H9 (cell line): ENCODE measurements at regions not wholly inside any gene's neighbourhood (a gene's known extent, or its start where the extent isn't known, plus 50 kb on each side); places are given as distances from the start of the nearest gene placed in this dataset.

ENCODE experiments used
- DNase-seq: peaks from one replicate; pipeline ENCODE4 v3.0.0-alpha.2; 2017
- H2AFZ ChIP-seq: one replicate; pipeline ENCODE4 v1.6.1; 2013; ENCODE audit warnings: mild to moderate bottlenecking, low read length, control low read depth, moderate library complexity
- H2AK5ac ChIP-seq: 2 replicates; pipeline ENCODE4 v1.6.1; 2013; ENCODE audit warnings: low read length, control low read depth, mixed read lengths; ENCODE audit not compliant: insufficient read length
- H2BK120ac ChIP-seq: one replicate; pipeline ENCODE4 v1.6.1; 2013; ENCODE audit warnings: low read depth, mild to moderate bottlenecking, low read length, control low read depth, inconsistent platforms; ENCODE audit not compliant: poor library complexity, severe bottlenecking
- H2BK12ac ChIP-seq: 2 replicates; pipeline ENCODE4 v1.6.1; 2013; ENCODE audit warnings: low read length, control low read depth, mixed read lengths, low read depth; ENCODE audit not compliant: insufficient read length
- H2BK15ac ChIP-seq: 2 replicates; pipeline ENCODE4 v1.6.1; 2013; ENCODE audit warnings: low read depth, low read length, control low read depth
- H2BK20ac ChIP-seq: one replicate; pipeline ENCODE4 v1.6.1; 2013; ENCODE audit warnings: low read depth, mild to moderate bottlenecking, low read length, control low read depth, inconsistent platforms; ENCODE audit not compliant: poor library complexity, severe bottlenecking
- H2BK5ac ChIP-seq: 2 replicates; pipeline ENCODE4 v1.6.1; 2013; ENCODE audit warnings: low read length, control low read depth, mixed read lengths; ENCODE audit not compliant: insufficient read length
- H3K14ac ChIP-seq: 2 replicates; pipeline ENCODE4 v1.6.1; 2013; ENCODE audit warnings: low read length, control low read depth; ENCODE audit not compliant: insufficient read depth
- H3K18ac ChIP-seq: 2 replicates; pipeline ENCODE4 v1.6.1; 2013; ENCODE audit warnings: low read depth, mild to moderate bottlenecking, mixed read lengths, low read length, control low read depth; ENCODE audit not compliant: insufficient read length
- H3K23ac ChIP-seq: 2 replicates; pipeline ENCODE4 v1.6.1; 2013; ENCODE audit warnings: low read length, control low read depth, mixed read lengths, low read depth; ENCODE audit not compliant: insufficient read length
- H3K23me2 ChIP-seq: 2 replicates; pipeline ENCODE4 v1.6.1; 2013; ENCODE audit warnings: low read depth, mild to moderate bottlenecking, mixed read lengths, low read length, control low read depth; ENCODE audit not compliant: insufficient read length, poor library complexity, severe bottlenecking
- H3K27ac ChIP-seq: 2 replicates; pipeline ENCODE4 v1.5.1; 2013; ENCODE audit warnings: low read length, control low read depth, mixed read lengths, low read depth; ENCODE audit not compliant: insufficient read length
- H3K27me3 ChIP-seq: 2 replicates; pipeline ENCODE4 v1.6.1; 2013; ENCODE audit warnings: low read length, control low read depth, inconsistent platforms; ENCODE audit not compliant: insufficient read depth
- H3K4ac ChIP-seq: 2 replicates; pipeline ENCODE4 v1.6.1; 2013; ENCODE audit warnings: low read depth, mild to moderate bottlenecking, control low read depth, inconsistent platforms, low read length, moderate library complexity
- H3K4me1 ChIP-seq: 2 replicates; pipeline ENCODE4 v1.6.1; 2013; ENCODE audit warnings: low read length, control low read depth, inconsistent platforms; ENCODE audit not compliant: insufficient read depth
- H3K4me2 ChIP-seq: 2 replicates; pipeline ENCODE4 v1.6.1; 2013; ENCODE audit warnings: low read length, control low read depth, mixed read lengths; ENCODE audit not compliant: insufficient read length, insufficient read depth
- H3K56ac ChIP-seq: 2 replicates; pipeline ENCODE4 v1.6.1; 2013; ENCODE audit warnings: low read depth, mild to moderate bottlenecking, mixed read lengths, low read length, control low read depth; ENCODE audit not compliant: insufficient read length
- H3K79me1 ChIP-seq: 2 replicates; pipeline ENCODE4 v1.6.1; 2013; ENCODE audit warnings: low read depth, mild to moderate bottlenecking, moderate library complexity, low read length, control low read depth, inconsistent platforms; ENCODE audit not compliant: insufficient read depth, poor library complexity, severe bottlenecking
- H3K79me2 ChIP-seq: 2 replicates; pipeline ENCODE4 v1.6.1; 2013; ENCODE audit warnings: low read length, control low read depth, inconsistent platforms; ENCODE audit not compliant: insufficient read depth
- H3K9ac ChIP-seq: 2 replicates; pipeline ENCODE4 v1.6.1; 2013; ENCODE audit warnings: low read length, control low read depth, mixed read lengths; ENCODE audit not compliant: insufficient read length; ENCODE audit errors: extremely low read depth
- H3K9me3 ChIP-seq: one replicate; pipeline ENCODE4 v1.6.1; 2013; ENCODE audit warnings: low read depth, low read length, inconsistent platforms; ENCODE audit not compliant: control insufficient read depth
- H3T11ph ChIP-seq: one replicate; pipeline ENCODE4 v1.6.1; 2013; ENCODE audit warnings: mild to moderate bottlenecking, low read length, control low read depth, inconsistent platforms
- H4K20me1 ChIP-seq: one replicate; pipeline ENCODE4 v1.6.1; 2013; ENCODE audit not compliant: control insufficient read depth, insufficient read length, insufficient read depth
- H4K5ac ChIP-seq: 2 replicates; pipeline ENCODE4 v1.6.1; 2013; ENCODE audit warnings: low read depth, mild to moderate bottlenecking, mixed read lengths, low read length, control low read depth; ENCODE audit not compliant: insufficient read length
- H4K8ac ChIP-seq: replicated peaks from 2 replicates; pipeline ENCODE4 v1.6.1; 2013; ENCODE audit warnings: low read length, control low read depth, mixed read lengths, low read depth; ENCODE audit not compliant: insufficient read length
- H4K91ac ChIP-seq: 2 replicates; pipeline ENCODE4 v1.6.1; 2013; ENCODE audit warnings: low read depth, mild to moderate bottlenecking, moderate library complexity, mixed read lengths, low read length, control low read depth; ENCODE audit not compliant: insufficient read length
- H3K27ac Mint-ChIP-seq, 3 experiments: 2 replicates in 2 of 3; 3 replicates in 1 of 3; pipeline ENCODE4 v1.8.0; 2020 to 2021; ENCODE audit warnings: mixed read lengths in 3 of 3, mild to moderate bottlenecking in 1 of 3, moderate library complexity in 1 of 3
- H3K27me3 Mint-ChIP-seq: 2 replicates; pipeline ENCODE4 v1.8.0; 2021; ENCODE audit warnings: low read depth, mild to moderate bottlenecking, moderate library complexity, mixed read lengths
- H3K36me3 Mint-ChIP-seq, 3 experiments: 2 replicates in 2 of 3; 3 replicates in 1 of 3; pipeline ENCODE4 v1.8.0; 2020 to 2021; ENCODE audit warnings: low read depth in 3 of 3, mixed read lengths in 3 of 3; ENCODE audit not compliant: insufficient read depth in 1 of 3
- H3K4me1 Mint-ChIP-seq, 2 experiments: 2 replicates each; pipeline ENCODE4 v1.8.0; 2020; ENCODE audit warnings: mixed read lengths in 2 of 2
- H3K4me3 Mint-ChIP-seq, 2 experiments: 2 replicates in 1 of 2; 3 replicates in 1 of 2; pipeline ENCODE4 v1.8.0; 2020 to 2021; ENCODE audit warnings: mild to moderate bottlenecking in 2 of 2, mixed read lengths in 2 of 2, moderate library complexity in 1 of 2
- H3K9me3 Mint-ChIP-seq, 2 experiments: 2 replicates in 1 of 2; 3 replicates in 1 of 2; pipeline ENCODE4 v1.8.0; 2020; ENCODE audit warnings: mild to moderate bottlenecking in 2 of 2, mixed read lengths in 2 of 2, moderate library complexity in 1 of 2
- CTCF ChIP-seq: fragments of 200-600 bp; sonication (generic); conservative IDR thresholded peaks from 3 replicates; pipeline ENCODE4 v1.8.0; 2021; ENCODE audit warnings: antibody characterized with exemption, mild to moderate bottlenecking
- WGBS: extraction: QIAGEN DNeasy Blood & Tissue Kit; methylation state at CpG from one replicate; pipeline ENCODE4 v1.1.7; 2013; ENCODE audit warnings: missing lambda C conversion rate, low lambda C conversion rate, mixed read lengths; ENCODE audit not compliant: insufficient read length; ENCODE audit errors: extremely low coverage; 5-methylcytosine and 5-hydroxymethylcytosine counted together

GRCh38 chr12:131606218-131606901 lies 104.5 kb upstream of the SFSWAP start:
- DNase-seq, result no peak
- Histone ChIP-seq H3T11ph (no peak overlapping the region), H3K27ac (no peak overlapping the region), H2BK12ac (no peak overlapping the region), H2BK20ac (no peak overlapping the region), H3K9me3 (no peaks in the 10 kb centered on the region), H4K8ac (no peak overlapping the region), H2BK5ac (no peak overlapping the region), H3K4me2 (no peak overlapping the region), H3K4ac (no peak overlapping the region), H4K91ac (no peak overlapping the region), H3K27me3 (no peaks in the 10 kb centered on the region), H3K4me1 (no peaks in the 10 kb centered on the region; the same call in 1 of the 2 replicates), H3K79me1 (no peaks in the 10 kb centered on the region), H3K79me2 (no peaks in the 10 kb centered on the region), H4K5ac (no peak overlapping the region), H2AK5ac (no peak overlapping the region), H3K14ac (no peak overlapping the region), H2BK15ac (no peak overlapping the region), H3K9ac (no peak overlapping the region), H2BK120ac (no peak overlapping the region), H3K23me2 (no peaks in the 10 kb centered on the region), H3K23ac (no peak overlapping the region), H3K56ac (no peak overlapping the region), H2AFZ (no peak overlapping the region), H4K20me1 (peaks cover 2% of the 10 kb centered on the region), H3K18ac (no peak overlapping the region)
- Mint-ChIP-seq H3K27ac (no peak overlapping the region), H3K9me3 (no peaks in the 10 kb centered on the region; a peak in 1 of 5 replicates), H3K27me3 (peaks cover 7% of the 10 kb centered on the region), H3K4me3 (no peak overlapping the region), H3K36me3 (peaks cover 0 to 2% (median 0%) of the 10 kb centered on the region in 3 experiments; a peak in 1 of 7 replicates), H3K4me1 (peaks cover 20 to 29% of the 10 kb centered on the region in 2 experiments)
- no peak for TF ChIP-seq CTCF
- WGBS, result no CpG with 5 or more reads among the region's 12 CpGs
